Lower leg skin (tissue), 3 donors: ENCODE measurements at regions not wholly inside any gene's neighbourhood (a gene's known extent, or its start where the extent isn't known, plus 50 kb on each side); places are given as distances from the start of the nearest gene placed in this dataset.

Source experiments
- POLR2A ChIP-seq, 2 donors: fragments of 450-650 bp; IDR thresholded peaks; one replicate each; pipeline ENCODE4 v1.6.1; 2016 to 2017; ENCODE audit warnings: antibody characterized with exemption in 2 of 2, mild to moderate bottlenecking in 1 of 2, moderate library complexity in 1 of 2
- TF ChIP-seq, protein P1 (sequence below), 3 donors: fragments of 450-650 bp; IDR thresholded peaks; one replicate each; pipeline ENCODE4 v1.5.1; 2016; ENCODE audit warnings: antibody characterized with exemption in 3 of 3, mild to moderate bottlenecking in 3 of 3, moderate library complexity in 2 of 3

DNA sequence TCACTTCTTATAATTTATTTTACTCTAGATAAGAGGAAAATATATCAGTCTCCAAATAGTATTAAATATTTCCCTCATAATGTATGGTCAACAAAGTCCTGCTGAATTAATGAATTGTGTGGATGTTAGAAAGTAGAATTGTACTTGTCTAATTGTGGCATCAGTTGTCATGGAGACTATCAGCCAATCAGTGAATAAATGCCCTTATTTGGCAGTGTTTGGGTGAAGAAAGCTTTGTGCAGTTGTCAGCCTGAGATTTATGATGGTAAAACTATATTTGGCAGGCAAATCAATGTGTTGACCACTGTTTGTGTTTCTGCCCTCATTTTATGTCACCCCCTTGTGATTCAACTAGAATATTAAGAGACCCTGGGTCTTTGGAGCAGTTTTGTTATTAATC lies 293.6 kb upstream of the MDFIC2 start:
- TF ChIP-seq, protein P1, sequence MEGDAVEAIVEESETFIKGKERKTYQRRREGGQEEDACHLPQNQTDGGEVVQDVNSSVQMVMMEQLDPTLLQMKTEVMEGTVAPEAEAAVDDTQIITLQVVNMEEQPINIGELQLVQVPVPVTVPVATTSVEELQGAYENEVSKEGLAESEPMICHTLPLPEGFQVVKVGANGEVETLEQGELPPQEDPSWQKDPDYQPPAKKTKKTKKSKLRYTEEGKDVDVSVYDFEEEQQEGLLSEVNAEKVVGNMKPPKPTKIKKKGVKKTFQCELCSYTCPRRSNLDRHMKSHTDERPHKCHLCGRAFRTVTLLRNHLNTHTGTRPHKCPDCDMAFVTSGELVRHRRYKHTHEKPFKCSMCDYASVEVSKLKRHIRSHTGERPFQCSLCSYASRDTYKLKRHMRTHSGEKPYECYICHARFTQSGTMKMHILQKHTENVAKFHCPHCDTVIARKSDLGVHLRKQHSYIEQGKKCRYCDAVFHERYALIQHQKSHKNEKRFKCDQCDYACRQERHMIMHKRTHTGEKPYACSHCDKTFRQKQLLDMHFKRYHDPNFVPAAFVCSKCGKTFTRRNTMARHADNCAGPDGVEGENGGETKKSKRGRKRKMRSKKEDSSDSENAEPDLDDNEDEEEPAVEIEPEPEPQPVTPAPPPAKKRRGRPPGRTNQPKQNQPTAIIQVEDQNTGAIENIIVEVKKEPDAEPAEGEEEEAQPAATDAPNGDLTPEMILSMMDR (IDR thresholded peaks at IDR 0.05): no peak
- no peak for TF ChIP-seq POLR2A (IDR thresholded peaks at IDR 0.05)
